PFSK-1 (cell line): ENCODE measurements at regions not wholly inside any gene's neighbourhood (a gene's known extent, or its start where the extent isn't known, plus 50 kb on each side); places are given as distances from the start of the nearest gene placed in this dataset.

Experiments
- FOXP2 ChIP-seq: optimal IDR thresholded peaks from 2 replicates; pipeline ENCODE3; 2011; ENCODE audit warnings: borderline replicate concordance, control low read depth, inconsistent platforms; ENCODE audit not compliant: insufficient read depth; ENCODE audit errors: extremely low read length, extremely low read depth
- POLR2AphosphoS5 ChIP-seq: IDR thresholded peaks from 2 replicates; pipeline ENCODE4 v1.6.1; 2012; ENCODE audit warnings: low read depth, mild to moderate bottlenecking, control low read depth, low read length, moderate library complexity
- REST ChIP-seq, 2 experiments: IDR thresholded peaks; 2 replicates each; pipeline versions ENCODE4 v1.6.1 to v1.8.0; 2011 to 2012; ENCODE audit warnings: low read depth in 2 of 2, low read length in 2 of 2, control low read depth in 1 of 2, inconsistent platforms in 1 of 2, mild to moderate bottlenecking in 1 of 2, moderate library complexity in 1 of 2; ENCODE audit not compliant: insufficient read depth in 1 of 2
- SIN3A ChIP-seq: IDR thresholded peaks from 2 replicates; pipeline ENCODE4 v1.6.1; 2012; ENCODE audit warnings: mild to moderate bottlenecking, low read length, moderate library complexity, borderline replicate concordance; ENCODE audit not compliant: insufficient read depth
- TAF1 ChIP-seq: IDR thresholded peaks from 2 replicates; pipeline ENCODE4 v1.6.1; 2012; ENCODE audit warnings: low read length, control low read depth, borderline replicate concordance; ENCODE audit not compliant: insufficient read depth

- TF ChIP-seq REST (IDR thresholded peaks at IDR 0.05; ENCODE audit: insufficient read depth in 1 of 2, low read depth in 2 of 2, low read length in 2 of 2) = no peak
- TF ChIP-seq FOXP2 = no peak
- TF ChIP-seq POLR2AphosphoS5 = no peak
- no peak for TF ChIP-seq SIN3A
- no peak for TF ChIP-seq TAF1
These were observed 1025.7 kb downstream of the PLA2G4A start for GRCh38 chr1:187854457-187854856.
